ENCODE measurements at regions not wholly inside any gene's neighbourhood (a gene's known extent, or its start where the extent isn't known, plus 50 kb on each side); places are given as distances from the start of the nearest gene placed in this dataset.

DNA sequence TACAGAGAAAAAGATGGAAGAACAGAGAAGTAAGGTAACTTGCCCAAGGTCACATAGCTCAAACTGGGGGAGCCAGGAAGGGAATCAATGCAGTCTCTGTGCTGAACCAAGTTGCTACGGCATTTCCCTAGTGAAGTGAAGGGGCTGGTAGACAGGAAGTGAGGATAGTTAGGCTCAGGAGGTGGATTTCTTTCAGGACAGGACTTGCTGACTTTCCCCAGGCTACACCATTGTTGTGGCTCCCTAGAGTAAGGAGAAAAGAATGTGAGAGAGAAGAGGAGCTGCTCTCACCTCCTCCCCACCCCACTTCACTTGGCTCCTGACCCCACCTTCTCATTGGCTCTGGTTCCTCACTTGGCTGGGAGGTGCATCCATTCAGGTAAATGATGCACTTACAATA lies 316.9 kb downstream of the INHBA start:
- no peak for DNase-seq (ENCODE audit: low read depth in 1 of 2, low spot score in 2 of 2)
- Histone ChIP-seq H3K79me2 (ENCODE audit: control insufficient read depth in 1 of 2, insufficient read depth in 2 of 2, low read length in 2 of 2) (no peaks in the 10 kb centered on the region), H3K4me2 (ENCODE audit: insufficient read depth in 1 of 2, low read depth in 2 of 2, low read length in 2 of 2) (no peak overlapping the region), H4K20me1 (replicated peaks in 1 of 2; ENCODE audit: control insufficient read depth in 1 of 2, insufficient read depth in 2 of 2, low read length in 2 of 2) (no peaks in the 10 kb centered on the region), H2BK15ac (ENCODE audit: low read length) (no peak overlapping the region), H3K23ac (ENCODE audit: insufficient read length) (no peak overlapping the region), H2BK20ac (ENCODE audit: low read length) (no peak overlapping the region), H3K18ac (ENCODE audit: extremely low read depth, low read length) (no peak overlapping the region), H4K8ac (ENCODE audit: extremely low read depth, insufficient read depth, low read length) (no peak overlapping the region), H3K79me1 (ENCODE audit: low read depth, low read length) (no peaks in the 10 kb centered on the region), H3K23me2 (ENCODE audit: low read depth, low read length) (peaks cover 5% of the 10 kb centered on the region; the same call in 1 of the 2 replicates), H2BK120ac (replicated peaks; ENCODE audit: low read depth, low read length) (no peak overlapping the region), H2AFZ (ENCODE audit: low read length) (no peak overlapping the region), H3K27me3 (replicated peaks in 1 of 4; ENCODE audit: control insufficient read depth in 3 of 4, extremely low read depth in 1 of 4, insufficient read depth in 3 of 4, low read length in 3 of 4) (no peaks in the 10 kb centered on the region), H3K14ac (ENCODE audit: insufficient read length) (no peak overlapping the region), H3K27ac (ENCODE audit: low read depth, low read length) (no peak overlapping the region), H4K5ac (ENCODE audit: insufficient read length, low read depth, low read length) (no peak overlapping the region), H3K36me3 (ENCODE audit: control insufficient read depth in 2 of 4, insufficient read depth in 4 of 4, low read length in 3 of 4) (no peaks in the 10 kb centered on the region; a peak in 1 of 8 replicates), H3K4ac (replicated peaks; ENCODE audit: insufficient read length, low read depth, low read length) (no peak overlapping the region), H3K9me3 (ENCODE audit: insufficient read depth in 2 of 2, low read depth in 1 of 2, low read length in 1 of 2) (no peaks in the 10 kb centered on the region), H2AK5ac (ENCODE audit: low read depth, low read length) (no peak overlapping the region), H3K9ac (replicated peaks in 1 of 4; ENCODE audit: extremely low read depth in 1 of 4, low read depth in 3 of 4, low read length in 3 of 4) (no peak overlapping the region), H3K56ac (replicated peaks; ENCODE audit: insufficient read length, low read depth, low read length) (no peak overlapping the region), H2BK12ac (ENCODE audit: low read depth, low read length) (no peak overlapping the region), H4K91ac (replicated peaks; ENCODE audit: insufficient read length, low read length) (no peak overlapping the region), H2BK5ac (ENCODE audit: low read depth, low read length) (no peak overlapping the region), H3K4me1 (replicated peaks in 1 of 4; ENCODE audit: control insufficient read depth in 3 of 4, insufficient read depth in 4 of 4, low read length in 3 of 4) (peaks cover 0 to 5% (median 1%) of the 10 kb centered on the region in 4 experiments; a peak in 2 of 7 replicates), H3K4me3 (ENCODE audit: extremely low read depth in 1 of 4, insufficient read depth in 2 of 4, low read depth in 3 of 4, low read length in 4 of 4) (no peak overlapping the region)
- ChIA-PET POLR2A (ENCODE audit: partially characterized antibody) (no interaction called here), CTCF (ENCODE audit: partially characterized antibody) (interaction anchor here (1.1 to 1.6 kb wide), 4 partner anchors 12 to 310 kb away, joined by 3 to 4 read pairs (median 4); no protein-coding TSS in a partner anchor)
- WGBS, 2 experiments (ENCODE audit: extremely low coverage in 1 of 2, insufficient coverage in 1 of 2, insufficient read length in 1 of 2, insufficient replicate concordance in 2 of 2, low coverage in 1 of 2, low lambda C conversion rate in 2 of 2, missing lambda C conversion rate in 1 of 2): 80% methylated on average over 1 of the region's 1 CpG; no CpG with 5 or more reads in 1 of the 2 experiments
- no peak for TF ChIP-seq CHD2 (IDR thresholded peaks at IDR 0.05; ENCODE audit: low read length)
- FAIRE-seq: no peak
